Activated T-helper 2 cell treated with anti-CD3 and anti-CD28 coated beads, Interferon-gamma antibody, Interleukin-2, Interleukin-4, amounts not matched to agents 10 μg/mL and 5 μg/mL and 100 μg/mL, durations not matched to agents 14 hours and 24 hours and 36 hours (primary cell): ENCODE measurements at regions not wholly inside any gene's neighbourhood (a gene's known extent, or its start where the extent isn't known, plus 50 kb on each side); places are given as distances from the start of the nearest gene placed in this dataset.

ENCODE experiments used
- DNase-seq: peaks from one replicate; pipeline ENCODE4 v3.0.0; 2021; ENCODE audit warnings: low spot score
- H3K27ac Mint-ChIP-seq: one replicate; pipeline ENCODE4 v1.8.0; 2021; ENCODE audit warnings: mixed read lengths
- H3K27me3 Mint-ChIP-seq: one replicate; pipeline ENCODE4 v1.8.0; 2021; ENCODE audit warnings: low read depth, mixed read lengths
- H3K36me3 Mint-ChIP-seq: one replicate; pipeline ENCODE4 v1.8.0; 2021; ENCODE audit warnings: low read depth, mixed read lengths
- H3K4me1 Mint-ChIP-seq: one replicate; pipeline ENCODE4 v1.8.0; 2021; ENCODE audit warnings: low read depth, mixed read lengths
- H3K4me3 Mint-ChIP-seq: one replicate; pipeline ENCODE4 v1.8.0; 2021; ENCODE audit warnings: low read depth, mild to moderate bottlenecking, moderate library complexity, mixed read lengths
- H3K9me3 Mint-ChIP-seq: one replicate; pipeline ENCODE4 v1.8.0; 2021; ENCODE audit warnings: mixed read lengths
- intact Hi-C: fragments of 100-400 bp; cut with micrococcal nuclease; formaldehyde crosslinking; loops from one replicate; pipeline ENCODE4 v1.15.1; 2023

- H3K4me3 Mint-ChIP-seq = no peak overlapping the region
- intact Hi-C loops = no loop called here
- DNase-seq = no peak
- H3K27me3 Mint-ChIP-seq = no peaks in the 10 kb centered on the region
- H3K9me3 Mint-ChIP-seq = no peaks in the 10 kb centered on the region
- H3K36me3 Mint-ChIP-seq = no peaks in the 10 kb centered on the region
- H3K27ac Mint-ChIP-seq = no peak overlapping the region
- H3K4me1 Mint-ChIP-seq = no peaks in the 10 kb centered on the region
These were observed 154.9 kb downstream of the FGF9 start for GRCh38 chr13:21825801-21826200.

- Mint-ChIP-seq H3K9me3 (no peaks in the 10 kb centered on the region), H3K4me3 (no peak overlapping the region), H3K27ac (no peak overlapping the region), H3K27me3 (no peaks in the 10 kb centered on the region), H3K4me1 (no peaks in the 10 kb centered on the region), H3K36me3 (no peaks in the 10 kb centered on the region)
- no peak for DNase-seq
- intact Hi-C loops = no loop called here
These were observed 155.5 kb downstream of the FGF9 start for GRCh38 chr13:21826214-21827015.

DNA sequence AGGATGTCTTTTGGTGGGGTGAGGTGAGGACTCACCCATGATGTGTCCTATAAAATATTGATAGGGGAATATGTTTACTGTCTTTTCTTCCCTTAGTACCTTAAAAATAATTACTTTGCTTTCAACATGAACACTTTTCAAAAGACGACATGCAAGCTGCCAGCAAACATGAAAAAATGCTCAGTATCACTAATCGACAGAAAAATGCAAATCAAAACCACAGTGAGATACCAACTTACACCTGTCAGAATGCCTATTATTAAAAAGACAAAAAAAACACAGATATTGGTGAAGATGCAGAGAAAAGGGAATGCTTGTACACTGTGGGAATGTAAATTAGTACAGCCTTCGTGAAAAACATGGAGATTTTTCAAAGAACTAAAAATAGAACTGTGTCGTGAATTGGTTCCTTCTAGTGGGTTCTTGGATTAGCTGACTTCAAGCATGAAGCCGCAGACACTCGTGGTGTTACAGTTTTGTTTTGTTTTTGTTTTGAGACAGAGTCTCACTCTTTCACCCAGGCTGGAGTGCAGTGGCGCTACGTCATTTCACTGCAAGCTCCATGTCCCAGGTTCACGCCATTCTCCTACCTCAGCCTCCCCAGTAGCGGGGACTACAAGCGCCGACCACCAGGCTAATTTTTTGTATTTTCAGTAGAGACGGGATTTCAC lies 160.9 kb downstream of the FGF9 start:
- intact Hi-C loops = no loop called here
- Mint-ChIP-seq H3K27ac (no peak overlapping the region), H3K36me3 (no peaks in the 10 kb centered on the region), H3K4me1 (no peaks in the 10 kb centered on the region), H3K27me3 (no peaks in the 10 kb centered on the region), H3K4me3 (no peak overlapping the region), H3K9me3 (no peaks in the 10 kb centered on the region)
- DNase-seq = no peak

DNA sequence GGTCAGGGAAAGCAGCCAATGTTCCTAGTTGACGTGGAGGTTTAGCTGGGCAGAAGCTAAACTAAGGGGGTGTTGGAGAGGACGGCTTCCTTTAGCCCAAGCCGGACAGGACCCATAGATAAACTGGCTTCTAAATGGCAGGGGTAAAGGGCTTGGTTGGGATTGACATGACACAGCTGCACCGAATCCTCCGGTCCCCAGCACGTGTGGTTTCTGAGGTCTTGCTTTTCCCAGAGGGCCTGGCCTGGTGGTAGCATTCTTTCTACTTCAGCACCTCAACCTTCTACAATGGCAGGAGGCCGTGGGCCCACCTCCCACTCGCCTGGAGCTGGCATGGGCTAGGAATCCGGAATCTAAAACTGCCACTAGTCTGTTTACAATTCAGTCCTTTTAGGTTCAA lies 163.0 kb downstream of the FGF9 start:
- Mint-ChIP-seq H3K36me3 (no peaks in the 10 kb centered on the region), H3K4me1 (no peaks in the 10 kb centered on the region), H3K9me3 (no peaks in the 10 kb centered on the region), H3K27me3 (no peaks in the 10 kb centered on the region), H3K4me3 (no peak overlapping the region), H3K27ac (no peak overlapping the region)
- no peak for DNase-seq
- intact Hi-C loops = no loop called here

- no peak for DNase-seq
- intact Hi-C loops = no loop called here
These were observed 163.6 kb downstream of the FGF9 start for GRCh38 chr13:21834521-21834920.

GRCh38 chr13:21837288-21837687 lies 166.4 kb downstream of the FGF9 start:
- Mint-ChIP-seq H3K27me3 (no peaks in the 10 kb centered on the region), H3K36me3 (no peaks in the 10 kb centered on the region), H3K9me3 (no peaks in the 10 kb centered on the region), H3K4me1 (no peaks in the 10 kb centered on the region), H3K27ac (no peak overlapping the region), H3K4me3 (no peak overlapping the region)
- intact Hi-C loops = no loop called here
- no peak for DNase-seq

More at GRCh38 chr13:21834521-21834920, 163.6 kb downstream of the FGF9 start:
- Mint-ChIP-seq H3K9me3 (no peaks in the 10 kb centered on the region), H3K4me1 (no peaks in the 10 kb centered on the region), H3K4me3 (no peak overlapping the region), H3K27ac (no peak overlapping the region), H3K36me3 (no peaks in the 10 kb centered on the region), H3K27me3 (no peaks in the 10 kb centered on the region)

GRCh38 chr13:21837841-21838551 lies 167.1 kb downstream of the FGF9 start:
- H3K9me3 Mint-ChIP-seq = no peaks in the 10 kb centered on the region
- H3K36me3 Mint-ChIP-seq = no peaks in the 10 kb centered on the region
- H3K4me3 Mint-ChIP-seq = no peak overlapping the region
- DNase-seq = no peak
- no peaks in the 10 kb centered on the region for H3K4me1 Mint-ChIP-seq
- H3K27ac Mint-ChIP-seq = no peak overlapping the region
- intact Hi-C loops = no loop called here
- H3K27me3 Mint-ChIP-seq = no peaks in the 10 kb centered on the region

GRCh38 chr13:21846605-21847004 lies 175.7 kb downstream of the FGF9 start:
- H3K27ac Mint-ChIP-seq = no peak overlapping the region
- H3K27me3 Mint-ChIP-seq = no peaks in the 10 kb centered on the region
- no peaks in the 10 kb centered on the region for H3K4me1 Mint-ChIP-seq
- no peaks in the 10 kb centered on the region for H3K36me3 Mint-ChIP-seq
- no peaks in the 10 kb centered on the region for H3K9me3 Mint-ChIP-seq
- no peak overlapping the region for H3K4me3 Mint-ChIP-seq
- no peak for DNase-seq
- intact Hi-C loops = no loop called here

DNA sequence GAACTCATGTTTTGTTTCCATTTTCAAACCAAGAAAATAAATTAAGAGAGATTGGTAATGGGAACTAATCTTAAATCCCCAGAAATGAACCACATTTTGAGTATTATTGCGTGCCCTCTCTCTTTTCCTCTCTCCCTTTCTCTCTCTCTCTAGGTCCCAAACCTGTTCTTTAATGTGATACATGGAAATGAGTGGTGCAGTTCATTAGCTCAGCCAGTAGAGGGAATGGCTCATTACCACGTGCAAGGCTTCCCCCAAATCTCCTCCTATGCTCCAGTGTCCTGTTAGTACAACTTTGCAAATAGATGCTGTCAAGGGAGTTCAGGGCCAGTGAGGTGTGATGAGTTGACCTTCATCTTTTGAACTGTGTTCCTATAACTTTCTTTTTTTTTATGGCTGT lies 178.4 kb downstream of the FGF9 start:
- no peak overlapping the region for H3K4me3 Mint-ChIP-seq
- no peak overlapping the region for H3K27ac Mint-ChIP-seq
- no peaks in the 10 kb centered on the region for H3K36me3 Mint-ChIP-seq
- no peaks in the 10 kb centered on the region for H3K27me3 Mint-ChIP-seq
- intact Hi-C loops = no loop called here
- H3K4me1 Mint-ChIP-seq = no peaks in the 10 kb centered on the region
- H3K9me3 Mint-ChIP-seq = no peaks in the 10 kb centered on the region
- DNase-seq = no peak

GRCh38 chr13:21850013-21851006 lies 179.4 kb downstream of the FGF9 start:
- DNase-seq = no peak
- no peaks in the 10 kb centered on the region for H3K36me3 Mint-ChIP-seq
- no peaks in the 10 kb centered on the region for H3K9me3 Mint-ChIP-seq
- H3K4me1 Mint-ChIP-seq = no peaks in the 10 kb centered on the region
- intact Hi-C loops = no loop called here
- H3K27me3 Mint-ChIP-seq = no peaks in the 10 kb centered on the region
- H3K4me3 Mint-ChIP-seq = no peak overlapping the region
- no peak overlapping the region for H3K27ac Mint-ChIP-seq

- H3K9me3 Mint-ChIP-seq = no peaks in the 10 kb centered on the region
- no peaks in the 10 kb centered on the region for H3K36me3 Mint-ChIP-seq
- no peaks in the 10 kb centered on the region for H3K4me1 Mint-ChIP-seq
- H3K4me3 Mint-ChIP-seq = no peak overlapping the region
- H3K27me3 Mint-ChIP-seq = no peaks in the 10 kb centered on the region
- DNase-seq = no peak
- intact Hi-C loops = no loop called here
- no peak overlapping the region for H3K27ac Mint-ChIP-seq
These were observed 181.2 kb downstream of the FGF9 start for GRCh38 chr13:21852043-21852442.

DNA sequence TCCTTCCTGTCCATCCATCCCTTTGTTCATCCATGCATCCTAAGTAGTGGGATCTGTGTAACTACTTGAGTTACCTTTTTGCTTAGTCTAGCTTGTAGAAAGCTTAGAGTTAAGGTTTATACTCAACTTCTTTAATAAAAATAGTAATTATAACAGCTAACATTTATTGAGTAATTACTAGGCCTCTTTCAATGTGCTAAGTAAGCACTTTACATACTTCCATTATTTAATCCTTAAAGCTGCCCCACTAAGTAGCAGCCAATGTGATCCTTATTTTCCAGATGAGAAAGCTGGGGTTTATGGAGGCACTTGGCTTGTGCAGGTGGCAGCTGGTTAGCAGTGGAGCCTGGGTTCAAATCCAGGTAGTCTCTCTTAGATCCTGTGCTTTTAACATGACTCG lies 182.9 kb downstream of the FGF9 start:
- no peak overlapping the region for H3K27ac Mint-ChIP-seq
- H3K4me1 Mint-ChIP-seq = no peaks in the 10 kb centered on the region
- no peak overlapping the region for H3K4me3 Mint-ChIP-seq
- no peaks in the 10 kb centered on the region for H3K27me3 Mint-ChIP-seq
- intact Hi-C loops = no loop called here
- no peaks in the 10 kb centered on the region for H3K36me3 Mint-ChIP-seq
- no peak for DNase-seq
- H3K9me3 Mint-ChIP-seq = no peaks in the 10 kb centered on the region
